ENCODE measurements at regions not wholly inside any gene's neighbourhood (a gene's known extent, or its start where the extent isn't known, plus 50 kb on each side); places are given as distances from the start of the nearest gene placed in this dataset.

GRCh38 chr14:85079842-85080730, 449.9 kb upstream of the FLRT2 start:
- TF ChIP-seq POLR2AphosphoS5 (IDR thresholded peaks at IDR 0.05; ENCODE audit: borderline replicate concordance, low read depth, low read length) (no peak), EZH2 (IDR thresholded peaks at IDR 0.05) (no peak)
